22Rv1 (cell line): ENCODE measurements at regions not wholly inside any gene's neighbourhood (a gene's known extent, or its start where the extent isn't known, plus 50 kb on each side); places are given as distances from the start of the nearest gene placed in this dataset.

Experiments used
- CTCF ChIP-seq: fragments of 450-650 bp; IDR thresholded peaks from 2 replicates; pipeline ENCODE4 v1.5.1; 2017; ENCODE audit warnings: mild to moderate bottlenecking
- ZFX ChIP-seq: fragments of 450-650 bp; IDR thresholded peaks from 2 replicates; pipeline ENCODE4 v1.6.1; 2017; ENCODE audit warnings: antibody characterized with exemption, borderline replicate concordance

- TF ChIP-seq CTCF (no peak), ZFX (no peak)
These were observed 930.8 kb downstream of the QKI start for GRCh38 chr6:164345327-164345726.
